ENCODE measurements at regions not wholly inside any gene's neighbourhood (a gene's known extent, or its start where the extent isn't known, plus 50 kb on each side); places are given as distances from the start of the nearest gene placed in this dataset.

GRCh38 chr17:33520426-33521330 is 227.6 kb upstream of the ASIC2 start:
- Histone ChIP-seq H3K4me1 (ENCODE audit: control insufficient read depth, extremely low read depth, insufficient read depth, low read length) (no peaks in the 10 kb centered on the region), H3K4me2 (ENCODE audit: insufficient read depth, low read length) (no peak overlapping the region), H3K79me2 (ENCODE audit: control insufficient read depth, insufficient read depth, low read length) (no peaks in the 10 kb centered on the region), H3K27ac (ENCODE audit: insufficient read depth, low read depth, low read length) (no peak overlapping the region), H3K27me3 (ENCODE audit: control insufficient read depth in 2 of 2, insufficient read depth in 2 of 2, low read length in 2 of 2) (no peaks in the 10 kb centered on the region), H3K36me3 (ENCODE audit: control insufficient read depth in 2 of 2, extremely low read depth in 1 of 2, insufficient read depth in 2 of 2, low read length in 2 of 2) (no peaks in the 10 kb centered on the region), H3K9ac (replicated peaks; ENCODE audit: extremely low read depth, insufficient read depth, low read length) (no peak overlapping the region), H3K9me1 (replicated peaks; ENCODE audit: control insufficient read depth, extremely low read depth, insufficient read depth, low read length) (no peaks in the 10 kb centered on the region), H2AFZ (ENCODE audit: low read depth, low read length) (no peak overlapping the region), H3K9me3 (replicated peaks; ENCODE audit: control insufficient read depth, insufficient read depth, low read length) (no peaks in the 10 kb centered on the region), H3K4me3 (replicated peaks in 1 of 3; ENCODE audit: insufficient read depth in 1 of 3, low read depth in 1 of 3, low read length in 3 of 3) (no peak overlapping the region), H4K20me1 (replicated peaks; ENCODE audit: control insufficient read depth, extremely low read depth, insufficient read depth, low read length) (no peaks in the 10 kb centered on the region)
- DNase-seq (ENCODE audit: low read depth, low spot score): peak; percentile 19
- intact Hi-C loops (cut with micrococcal nuclease) (loop anchor here (1.0 to 5.0 kb wide), 5 partner anchors 34 to 483 kb away; no protein-coding TSS in a partner anchor), dilution Hi-C loops (cut with MboI; ENCODE audit: extremely low pct_ligation_motif_present, low sequenced_read_pairs) (no loop called here)
- no TSS peak for BruUV-seq (replicated peaks)
- TF ChIP-seq CTCF (IDR thresholded peaks at IDR 0.05; ENCODE audit: extremely low read depth in 1 of 2, insufficient read depth in 1 of 2, low read depth in 1 of 2, low read length in 2 of 2) (peak; percentile 52 to 73), GATA2 (IDR thresholded peaks at IDR 0.05; ENCODE audit: insufficient read depth, insufficient read length, low read depth, low read length) (no peak), POLR2AphosphoS5 (IDR thresholded peaks at IDR 0.05; ENCODE audit: insufficient read depth, low read depth, low read length) (no peak), POLR2A (IDR thresholded peaks at IDR 0.05; ENCODE audit: low read depth, low read length) (no peak), MAX (IDR thresholded peaks at IDR 0.05; ENCODE audit: insufficient read depth, insufficient read length) (no peak), MYC (IDR thresholded peaks at IDR 0.05; ENCODE audit: low read depth, low read length) (no peak)
- peak; percentile 12 for FAIRE-seq
- CTCF ChIA-PET: no interaction called here
- POLR2A ChIA-PET: no interaction called here

Data from endothelial cell of umbilical vein (primary cell).